CD8-positive, alpha-beta memory T cell (primary cell): ENCODE measurements at regions not wholly inside any gene's neighbourhood (a gene's known extent, or its start where the extent isn't known, plus 50 kb on each side); places are given as distances from the start of the nearest gene placed in this dataset.

Experiments used
- CTCF ChIA-PET: fragments of 350-600 bp; sonication (Branson Sonifier 250); formaldehyde crosslinking; loops from one replicate; lab custom pipeline; 2021; ENCODE audit warnings: antibody characterized with exemption; lab: Charles Lee
- POLR2A ChIA-PET: fragments of 350-600 bp; sonication (Branson Sonifier 250); formaldehyde crosslinking; loops from one replicate; lab custom pipeline; 2021; ENCODE audit warnings: antibody characterized with exemption; lab: Charles Lee
- DNase-seq, 5 donors: peaks; one replicate each; pipeline versions ENCODE4 v3.0.0 to v3.0.0-alpha.2; 2020 to 2022; ENCODE audit warnings: mixed read lengths in 1 of 5
- H3K27ac ChIP-seq: one replicate; pipeline ENCODE4 v1.7.0; 2013; ENCODE audit warnings: low read depth, mild to moderate bottlenecking, low read length, moderate library complexity
- H3K27me3 ChIP-seq: 2 replicates; pipeline ENCODE4 v1.7.0; 2013; ENCODE audit warnings: low read length, mild to moderate bottlenecking; ENCODE audit not compliant: insufficient read depth, poor library complexity, severe bottlenecking
- H3K36me3 ChIP-seq: 2 replicates; pipeline ENCODE4 v1.7.0; 2013; ENCODE audit warnings: mild to moderate bottlenecking, low read length, moderate library complexity; ENCODE audit not compliant: insufficient read depth
- H3K4me1 ChIP-seq: 2 replicates; pipeline ENCODE4 v1.7.0; 2013; ENCODE audit warnings: mild to moderate bottlenecking, low read length, moderate library complexity; ENCODE audit not compliant: insufficient read depth
- H3K4me3 ChIP-seq: 2 replicates; pipeline ENCODE4 v1.7.0; 2013; ENCODE audit warnings: mild to moderate bottlenecking, low read length
- H3K9me3 ChIP-seq: 2 replicates; pipeline ENCODE4 v1.7.0; 2013; ENCODE audit warnings: mild to moderate bottlenecking, low read length
- H3K27ac Mint-ChIP-seq, 8 donors: one replicate each; pipeline ENCODE4 v1.8.0; 2020 to 2021; ENCODE audit warnings: mixed read lengths in 8 of 8, mild to moderate bottlenecking in 6 of 8, inconsistent platforms in 3 of 8, moderate library complexity in 3 of 8
- H3K27me3 Mint-ChIP-seq, 2 donors: one replicate each; pipeline ENCODE4 v1.8.0; 2020 to 2021; ENCODE audit warnings: mixed read lengths in 2 of 2, mild to moderate bottlenecking in 1 of 2, moderate library complexity in 1 of 2
- H3K36me3 Mint-ChIP-seq, 3 donors: one replicate each; pipeline ENCODE4 v1.8.0; 2020 to 2021; ENCODE audit warnings: mixed read lengths in 3 of 3, inconsistent platforms in 1 of 3, mild to moderate bottlenecking in 1 of 3
- H3K4me1 Mint-ChIP-seq, 3 donors: one replicate each; pipeline ENCODE4 v1.8.0; 2020 to 2021; ENCODE audit warnings: mixed read lengths in 3 of 3, inconsistent platforms in 1 of 3, mild to moderate bottlenecking in 1 of 3
- H3K4me3 Mint-ChIP-seq, 7 donors: one replicate each; pipeline ENCODE4 v1.8.0; 2020 to 2021; ENCODE audit warnings: mixed read lengths in 7 of 7, mild to moderate bottlenecking in 6 of 7, moderate library complexity in 4 of 7, inconsistent platforms in 2 of 7
- H3K9me3 Mint-ChIP-seq, 5 donors: one replicate each; pipeline ENCODE4 v1.8.0; 2020 to 2022; ENCODE audit warnings: mixed read lengths in 5 of 5, mild to moderate bottlenecking in 3 of 5, moderate library complexity in 2 of 5, inconsistent platforms in 1 of 5

GRCh38 chr20:11077226-11077625 lies 403.4 kb upstream of the JAG1 start:
- Mint-ChIP-seq H3K36me3 (no peaks in the 10 kb centered on the region), H3K27ac (no peak overlapping the region), H3K9me3 (peaks cover 2 to 10% (median 5%) of the 10 kb centered on the region in 5 donors), H3K27me3 (no peaks in the 10 kb centered on the region), H3K4me1 (no peaks in the 10 kb centered on the region), H3K4me3 (no peak overlapping the region)
- Histone ChIP-seq H3K4me3 (no peak overlapping the region), H3K9me3 (no peaks in the 10 kb centered on the region), H3K36me3 (no peaks in the 10 kb centered on the region), H3K27ac (no peak overlapping the region), H3K4me1 (no peaks in the 10 kb centered on the region), H3K27me3 (no peaks in the 10 kb centered on the region)
- DNase-seq = no peak
- ChIA-PET POLR2A (no interaction called here), CTCF (no interaction called here)

DNA sequence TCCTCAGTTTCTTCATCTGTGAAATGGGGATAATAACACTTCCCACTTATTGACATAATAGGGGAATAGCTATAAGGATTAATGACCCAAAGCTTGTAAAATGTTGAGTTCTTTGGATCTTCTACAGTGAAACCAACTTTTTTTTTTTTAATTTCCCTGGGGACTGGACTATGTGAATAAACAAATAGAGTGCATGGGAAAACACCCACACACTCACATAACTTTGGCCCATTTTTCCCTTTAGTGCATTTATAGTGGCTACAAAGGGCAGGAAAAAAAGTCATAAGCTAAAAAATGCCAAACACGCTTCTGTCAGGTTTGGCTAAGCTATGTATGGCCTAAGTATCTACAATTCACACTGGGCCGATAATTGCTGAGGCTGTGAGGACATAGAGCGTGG lies 406.2 kb upstream of the JAG1 start:
- Mint-ChIP-seq H3K27me3 (peaks cover 0 to 2% of the 10 kb centered on the region in 2 donors), H3K9me3 (peaks cover 3 to 11% (median 8%) of the 10 kb centered on the region in 5 donors), H3K4me1 (no peaks in the 10 kb centered on the region), H3K27ac (no peak overlapping the region), H3K36me3 (no peaks in the 10 kb centered on the region), H3K4me3 (no peak overlapping the region)
- Histone ChIP-seq H3K27me3 (no peaks in the 10 kb centered on the region), H3K27ac (no peak overlapping the region), H3K9me3 (no peaks in the 10 kb centered on the region), H3K36me3 (no peaks in the 10 kb centered on the region), H3K4me1 (no peaks in the 10 kb centered on the region), H3K4me3 (no peak overlapping the region)
- CTCF ChIA-PET = no interaction called here
- POLR2A ChIA-PET = no interaction called here
- DNase-seq = no peak

GRCh38 chr20:11080781-11081377 lies 407.1 kb upstream of the JAG1 start:
- no peak overlapping the region for H3K27ac ChIP-seq
- DNase-seq = no peak
- Mint-ChIP-seq H3K27me3 (peaks cover 0 to 2% of the 10 kb centered on the region in 2 donors), H3K27ac (no peak overlapping the region), H3K9me3 (peaks cover 3 to 11% (median 8%) of the 10 kb centered on the region in 5 donors), H3K36me3 (no peaks in the 10 kb centered on the region), H3K4me3 (no peak overlapping the region), H3K4me1 (no peaks in the 10 kb centered on the region)
- no peaks in the 10 kb centered on the region for H3K27me3 ChIP-seq
- H3K36me3 ChIP-seq = no peaks in the 10 kb centered on the region
- ChIA-PET CTCF (no interaction called here), POLR2A (no interaction called here)
- no peaks in the 10 kb centered on the region for H3K4me1 ChIP-seq
- H3K9me3 ChIP-seq = no peaks in the 10 kb centered on the region
- H3K4me3 ChIP-seq = no peak overlapping the region

DNA sequence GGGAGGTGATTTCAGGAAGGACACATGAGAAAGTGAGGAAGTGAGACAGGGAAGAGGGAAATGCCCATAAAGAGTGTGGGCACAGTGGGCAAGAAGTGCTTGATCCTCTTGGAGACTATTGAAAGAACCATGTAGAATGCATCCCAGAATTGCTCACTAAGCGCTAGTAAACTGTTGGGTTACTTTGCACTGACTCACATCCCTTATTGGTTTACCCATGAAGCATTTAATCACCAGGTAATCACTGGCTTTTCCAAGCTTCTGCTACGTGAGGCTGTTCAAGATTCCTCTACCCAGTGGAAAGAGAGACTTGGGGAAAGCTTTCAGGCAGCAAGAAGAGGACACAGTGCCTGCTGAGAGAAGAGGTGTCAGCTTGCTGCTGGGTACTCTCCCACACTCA lies 410.0 kb upstream of the JAG1 start:
- Mint-ChIP-seq H3K27me3 (peaks cover 0 to 2% of the 10 kb centered on the region in 2 donors), H3K9me3 (peaks cover 3 to 9% (median 7%) of the 10 kb centered on the region in 5 donors), H3K4me1 (no peaks in the 10 kb centered on the region), H3K4me3 (no peak overlapping the region), H3K36me3 (no peaks in the 10 kb centered on the region), H3K27ac (peak overlapping the region in 1 of 8 donors; percentile 18)
- ChIA-PET POLR2A (no interaction called here), CTCF (no interaction called here)
- H3K27ac ChIP-seq = no peak overlapping the region
- DNase-seq = no peak
- H3K9me3 ChIP-seq = no peaks in the 10 kb centered on the region
- H3K4me3 ChIP-seq = no peak overlapping the region
- H3K27me3 ChIP-seq = no peaks in the 10 kb centered on the region
- no peaks in the 10 kb centered on the region for H3K36me3 ChIP-seq
- H3K4me1 ChIP-seq = no peaks in the 10 kb centered on the region

DNA sequence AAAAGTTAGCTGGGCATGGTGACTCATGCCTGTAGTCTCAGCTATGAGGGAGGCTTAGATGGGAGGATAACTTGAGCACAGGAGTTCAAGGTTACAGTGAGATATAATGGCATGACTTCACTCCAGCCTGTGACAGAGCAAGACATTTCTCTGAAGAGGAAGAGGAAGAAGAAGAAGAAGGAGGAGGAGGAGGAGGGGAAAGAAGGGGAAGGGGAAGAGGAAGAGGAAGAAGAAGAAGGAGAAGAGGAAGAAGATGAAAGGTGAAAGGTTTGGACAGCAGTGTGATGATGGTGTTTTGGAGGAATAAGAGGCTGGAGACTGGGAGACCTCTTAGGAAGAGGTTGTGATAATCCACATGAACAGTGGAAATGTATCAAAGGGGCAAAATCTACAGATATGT lies 410.7 kb upstream of the JAG1 start:
- H3K4me1 ChIP-seq = no peaks in the 10 kb centered on the region
- H3K27ac ChIP-seq = no peak overlapping the region
- no peak for DNase-seq
- Mint-ChIP-seq H3K36me3 (no peaks in the 10 kb centered on the region), H3K27me3 (peaks cover 0 to 2% of the 10 kb centered on the region in 2 donors), H3K9me3 (peaks cover 3 to 7% (median 6%) of the 10 kb centered on the region in 5 donors), H3K4me1 (no peaks in the 10 kb centered on the region), H3K4me3 (no peak overlapping the region), H3K27ac (no peak overlapping the region)
- ChIA-PET POLR2A (no interaction called here), CTCF (no interaction called here)
- no peaks in the 10 kb centered on the region for H3K27me3 ChIP-seq
- H3K4me3 ChIP-seq = no peak overlapping the region
- H3K9me3 ChIP-seq = no peaks in the 10 kb centered on the region
- H3K36me3 ChIP-seq = no peaks in the 10 kb centered on the region

- no peaks in the 10 kb centered on the region for H3K9me3 ChIP-seq
Observed at GRCh38 chr20:11086970-11087369, 413.2 kb upstream of the JAG1 start.

GRCh38 chr20:11090751-11091150 lies 417.0 kb upstream of the JAG1 start:
- CTCF ChIA-PET = no interaction called here
- no peaks in the 10 kb centered on the region for H3K36me3 Mint-ChIP-seq
- no peaks in the 10 kb centered on the region for H3K36me3 ChIP-seq
- no peaks in the 10 kb centered on the region for H3K9me3 ChIP-seq
- H3K27me3 Mint-ChIP-seq = no peaks in the 10 kb centered on the region
- no peak overlapping the region for H3K27ac ChIP-seq
- no peaks in the 10 kb centered on the region for H3K4me1 ChIP-seq
- H3K4me3 ChIP-seq = no peak overlapping the region
- DNase-seq = no peak
- H3K4me3 Mint-ChIP-seq = no peak overlapping the region
- peaks cover 0 to 5% (median 0%) of the 10 kb centered on the region in 5 donors for H3K9me3 Mint-ChIP-seq
- POLR2A ChIA-PET = no interaction called here
- H3K27me3 ChIP-seq = no peaks in the 10 kb centered on the region
- no peak overlapping the region for H3K27ac Mint-ChIP-seq
- H3K4me1 Mint-ChIP-seq = no peaks in the 10 kb centered on the region

More at GRCh38 chr20:11086970-11087369, 413.2 kb upstream of the JAG1 start:
- H3K4me1 Mint-ChIP-seq = no peaks in the 10 kb centered on the region
- no peak overlapping the region for H3K27ac Mint-ChIP-seq
- Histone ChIP-seq H3K4me1 (no peaks in the 10 kb centered on the region), H3K36me3 (no peaks in the 10 kb centered on the region), H3K4me3 (no peak overlapping the region), H3K27ac (no peak overlapping the region), H3K27me3 (no peaks in the 10 kb centered on the region)
- DNase-seq = no peak
- peaks cover 0 to 7% (median 3%) of the 10 kb centered on the region in 5 donors for H3K9me3 Mint-ChIP-seq
- H3K27me3 Mint-ChIP-seq = peaks cover 0 to 2% of the 10 kb centered on the region in 2 donors
- CTCF ChIA-PET = no interaction called here
- H3K4me3 Mint-ChIP-seq = no peak overlapping the region
- no peaks in the 10 kb centered on the region for H3K36me3 Mint-ChIP-seq
- POLR2A ChIA-PET = no interaction called here

DNA sequence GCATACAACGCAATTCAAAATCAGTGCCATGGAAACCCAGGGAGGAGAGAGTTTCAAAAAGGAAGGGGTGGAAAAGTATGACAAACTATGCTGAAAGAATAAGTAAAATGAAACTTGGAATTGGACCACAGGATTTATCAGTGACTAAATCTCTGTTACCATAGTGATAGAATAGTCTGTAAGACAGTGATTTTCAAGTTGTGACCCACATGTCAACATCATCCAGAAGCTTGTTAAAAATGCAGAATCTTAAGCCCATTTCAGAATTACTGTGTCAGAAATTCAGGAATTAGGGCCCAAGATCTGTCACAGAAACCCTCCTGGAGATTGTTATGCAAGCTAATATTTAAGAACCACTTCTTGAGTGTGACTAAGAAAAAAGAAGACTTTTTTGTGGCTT lies 417.7 kb upstream of the JAG1 start:
- DNase-seq = no peak
- H3K4me3 ChIP-seq = no peak overlapping the region
- Mint-ChIP-seq H3K36me3 (no peaks in the 10 kb centered on the region), H3K27me3 (no peaks in the 10 kb centered on the region), H3K27ac (no peak overlapping the region), H3K9me3 (peaks cover 0 to 5% (median 0%) of the 10 kb centered on the region in 5 donors), H3K4me3 (no peak overlapping the region), H3K4me1 (no peaks in the 10 kb centered on the region)
- H3K27me3 ChIP-seq = no peaks in the 10 kb centered on the region
- H3K27ac ChIP-seq = no peak overlapping the region
- no peaks in the 10 kb centered on the region for H3K36me3 ChIP-seq
- CTCF ChIA-PET = interaction anchor here (0.6 kb wide), 1 partner anchor 238 kb away, joined by 3 read pairs; no protein-coding TSS in a partner anchor
- H3K4me1 ChIP-seq = no peaks in the 10 kb centered on the region
- no peaks in the 10 kb centered on the region for H3K9me3 ChIP-seq
- POLR2A ChIA-PET = no interaction called here
